HepG2 (cell line): ENCODE measurements at regions not wholly inside any gene's neighbourhood (a gene's known extent, or its start where the extent isn't known, plus 50 kb on each side); places are given as distances from the start of the nearest gene placed in this dataset.

ENCODE experiments used
- CHD4 ChIP-seq: fragments of 200-600 bp; sonication (generic); IDR thresholded peaks from 2 replicates; pipeline ENCODE4 v1.7.0; 2017; ENCODE audit warnings: mild to moderate bottlenecking, low read length, borderline replicate concordance
- EZH2 ChIP-seq: conservative IDR thresholded peaks from 2 replicates; pipeline ENCODE4 v1.6.1; 2012; ENCODE audit warnings: mild to moderate bottlenecking, low read depth, low read length, moderate library complexity
- KLF13 ChIP-seq: sonication (generic); formaldehyde crosslinking; IDR thresholded peaks from 2 replicates; pipeline ENCODE4 v1.4.0; 2020; ENCODE audit warnings: mild to moderate bottlenecking, missing genetic modification reagents
- POLR2A ChIP-seq, 2 experiments: IDR thresholded peaks; 2 replicates each; pipeline ENCODE4 v1.6.1; 2011; ENCODE audit warnings: low read depth in 2 of 2, low read length in 2 of 2, mild to moderate bottlenecking in 1 of 2, moderate library complexity in 1 of 2; ENCODE audit not compliant: insufficient read depth in 1 of 2
- RXRA ChIP-seq: sonication (generic); formaldehyde crosslinking; IDR thresholded peaks from 2 replicates; pipeline ENCODE4 v1.5.1; 2020; ENCODE audit warnings: missing genetic modification reagents

- TF ChIP-seq EZH2 (no peak), POLR2A (IDR thresholded peaks at IDR 0.05; ENCODE audit: insufficient read depth in 1 of 2, low read depth in 2 of 2, low read length in 2 of 2) (no peak), KLF13 (no peak), RXRA (CRISPR knock-in tag) (no peak), CHD4 (no peak)
These were observed 75.3 kb upstream of the RALGPS2 start for GRCh38 chr1:178649582-178650350.
